Adrenal gland (tissue), 5 donors: ENCODE measurements at regions not wholly inside any gene's neighbourhood (a gene's known extent, or its start where the extent isn't known, plus 50 kb on each side); places are given as distances from the start of the nearest gene placed in this dataset.

ENCODE experiments used
- POLR2A ChIP-seq, 2 donors: fragments of 450-650 bp; IDR thresholded peaks; one replicate each; pipeline ENCODE4 v1.6.1; 2017; ENCODE audit warnings: antibody characterized with exemption in 2 of 2, mild to moderate bottlenecking in 2 of 2, moderate library complexity in 1 of 2
- TF ChIP-seq, protein P1 (sequence below), 6 experiments: fragments of 450-650 bp in 4 of 6; fragments of 200-600 bp in 2 of 6; sonication (generic) in 1 of 6; IDR thresholded peaks; 1 replicate in 5 of 6; 2 replicates in 1 of 6; pipeline versions ENCODE4 v1.5.1 to v1.8.0; 2016 to 2021; ENCODE audit warnings: antibody characterized with exemption in 6 of 6, mild to moderate bottlenecking in 2 of 6, moderate library complexity in 1 of 6
- donor health status: DM: no; HTN: no; CAD: no.

- TF ChIP-seq, protein P1, sequence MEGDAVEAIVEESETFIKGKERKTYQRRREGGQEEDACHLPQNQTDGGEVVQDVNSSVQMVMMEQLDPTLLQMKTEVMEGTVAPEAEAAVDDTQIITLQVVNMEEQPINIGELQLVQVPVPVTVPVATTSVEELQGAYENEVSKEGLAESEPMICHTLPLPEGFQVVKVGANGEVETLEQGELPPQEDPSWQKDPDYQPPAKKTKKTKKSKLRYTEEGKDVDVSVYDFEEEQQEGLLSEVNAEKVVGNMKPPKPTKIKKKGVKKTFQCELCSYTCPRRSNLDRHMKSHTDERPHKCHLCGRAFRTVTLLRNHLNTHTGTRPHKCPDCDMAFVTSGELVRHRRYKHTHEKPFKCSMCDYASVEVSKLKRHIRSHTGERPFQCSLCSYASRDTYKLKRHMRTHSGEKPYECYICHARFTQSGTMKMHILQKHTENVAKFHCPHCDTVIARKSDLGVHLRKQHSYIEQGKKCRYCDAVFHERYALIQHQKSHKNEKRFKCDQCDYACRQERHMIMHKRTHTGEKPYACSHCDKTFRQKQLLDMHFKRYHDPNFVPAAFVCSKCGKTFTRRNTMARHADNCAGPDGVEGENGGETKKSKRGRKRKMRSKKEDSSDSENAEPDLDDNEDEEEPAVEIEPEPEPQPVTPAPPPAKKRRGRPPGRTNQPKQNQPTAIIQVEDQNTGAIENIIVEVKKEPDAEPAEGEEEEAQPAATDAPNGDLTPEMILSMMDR (IDR thresholded peaks at IDR 0.05) = no peak
- TF ChIP-seq POLR2A (IDR thresholded peaks at IDR 0.05) = no peak
These were observed 273.7 kb downstream of the GLRX3 start for GRCh38 chr10:130409931-130410330.
